ENCODE measurements at regions not wholly inside any gene's neighbourhood (a gene's known extent, or its start where the extent isn't known, plus 50 kb on each side); places are given as distances from the start of the nearest gene placed in this dataset.

DNA sequence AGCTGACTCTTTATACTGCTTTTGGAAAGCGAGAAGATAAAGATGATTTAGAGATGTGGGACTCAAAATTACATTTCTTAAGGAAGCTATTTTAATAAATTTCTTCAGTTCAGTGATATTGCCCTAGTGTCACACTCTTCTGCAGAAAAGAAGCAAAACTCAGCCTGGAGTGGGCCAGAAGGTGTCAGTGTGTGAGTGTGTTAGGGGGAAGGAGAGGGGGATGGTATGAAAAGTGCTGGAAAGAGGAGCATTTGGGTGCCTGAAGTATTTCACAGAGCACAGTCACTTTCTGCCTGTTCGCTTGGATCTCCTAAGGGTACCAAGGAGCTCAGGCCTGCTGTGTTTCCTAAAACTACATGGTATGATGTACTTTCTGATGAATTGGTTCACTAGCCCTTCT is 84.5 kb upstream of the FRY start:
- Histone ChIP-seq H3T11ph (ENCODE audit: low read length) (no peak overlapping the region), H2AK5ac (ENCODE audit: insufficient read length, low read length) (no peak overlapping the region), H3K79me2 (ENCODE audit: insufficient read depth, low read length) (no peaks in the 10 kb centered on the region), H4K8ac (replicated peaks; ENCODE audit: insufficient read length, low read depth, low read length) (no peak overlapping the region), H3K79me1 (ENCODE audit: insufficient read depth, low read depth, low read length, poor library complexity, severe bottlenecking) (no peaks in the 10 kb centered on the region), H3K4me2 (ENCODE audit: insufficient read depth, insufficient read length, low read length) (no peak overlapping the region), H2BK12ac (ENCODE audit: insufficient read length, low read depth, low read length) (no peak overlapping the region), H3K23ac (ENCODE audit: insufficient read length, low read depth, low read length) (no peak overlapping the region), H2BK15ac (ENCODE audit: low read depth, low read length) (no peak overlapping the region), H3K14ac (ENCODE audit: insufficient read depth, low read length) (no peak overlapping the region), H4K5ac (ENCODE audit: insufficient read length, low read depth, low read length) (no peak overlapping the region), H4K20me1 (ENCODE audit: control insufficient read depth, insufficient read depth, insufficient read length) (no peaks in the 10 kb centered on the region), H3K9ac (ENCODE audit: extremely low read depth, insufficient read length, low read length) (no peak overlapping the region), H3K27me3 (ENCODE audit: insufficient read depth, low read length) (no peaks in the 10 kb centered on the region), H2BK20ac (ENCODE audit: low read depth, low read length, poor library complexity, severe bottlenecking) (no peak overlapping the region), H3K18ac (ENCODE audit: insufficient read length, low read depth, low read length) (no peak overlapping the region), H3K27ac (ENCODE audit: insufficient read length, low read depth, low read length) (no peak overlapping the region), H2AFZ (ENCODE audit: low read length) (no peak overlapping the region), H3K4me1 (ENCODE audit: insufficient read depth, low read length) (peaks cover 3% of the 10 kb centered on the region; the same call in 1 of the 2 replicates), H3K4ac (ENCODE audit: low read depth, low read length) (no peak overlapping the region), H3K56ac (ENCODE audit: insufficient read length, low read depth, low read length) (no peak overlapping the region), H2BK120ac (ENCODE audit: low read depth, low read length, poor library complexity, severe bottlenecking) (no peak overlapping the region), H3K23me2 (ENCODE audit: insufficient read length, low read depth, low read length, poor library complexity, severe bottlenecking) (no peaks in the 10 kb centered on the region), H4K91ac (ENCODE audit: insufficient read length, low read depth, low read length) (no peak overlapping the region), H2BK5ac (ENCODE audit: insufficient read length, low read length) (no peak overlapping the region), H3K9me3 (ENCODE audit: control insufficient read depth, low read depth, low read length) (no peaks in the 10 kb centered on the region)
- Mint-ChIP-seq H3K9me3 (no peaks in the 10 kb centered on the region), H3K4me3 (no peak overlapping the region), H3K4me1 (peaks cover 13 to 20% of the 10 kb centered on the region in 2 experiments), H3K27ac (no peak overlapping the region; a peak in 1 of 7 replicates), H3K27me3 (ENCODE audit: low read depth) (no peaks in the 10 kb centered on the region), H3K36me3 (ENCODE audit: insufficient read depth in 1 of 3, low read depth in 3 of 3) (no peaks in the 10 kb centered on the region)
- TF ChIP-seq, protein P1, sequence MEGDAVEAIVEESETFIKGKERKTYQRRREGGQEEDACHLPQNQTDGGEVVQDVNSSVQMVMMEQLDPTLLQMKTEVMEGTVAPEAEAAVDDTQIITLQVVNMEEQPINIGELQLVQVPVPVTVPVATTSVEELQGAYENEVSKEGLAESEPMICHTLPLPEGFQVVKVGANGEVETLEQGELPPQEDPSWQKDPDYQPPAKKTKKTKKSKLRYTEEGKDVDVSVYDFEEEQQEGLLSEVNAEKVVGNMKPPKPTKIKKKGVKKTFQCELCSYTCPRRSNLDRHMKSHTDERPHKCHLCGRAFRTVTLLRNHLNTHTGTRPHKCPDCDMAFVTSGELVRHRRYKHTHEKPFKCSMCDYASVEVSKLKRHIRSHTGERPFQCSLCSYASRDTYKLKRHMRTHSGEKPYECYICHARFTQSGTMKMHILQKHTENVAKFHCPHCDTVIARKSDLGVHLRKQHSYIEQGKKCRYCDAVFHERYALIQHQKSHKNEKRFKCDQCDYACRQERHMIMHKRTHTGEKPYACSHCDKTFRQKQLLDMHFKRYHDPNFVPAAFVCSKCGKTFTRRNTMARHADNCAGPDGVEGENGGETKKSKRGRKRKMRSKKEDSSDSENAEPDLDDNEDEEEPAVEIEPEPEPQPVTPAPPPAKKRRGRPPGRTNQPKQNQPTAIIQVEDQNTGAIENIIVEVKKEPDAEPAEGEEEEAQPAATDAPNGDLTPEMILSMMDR (conservative IDR thresholded peaks at IDR 0.05), result 0 out of 3 replicates have a peak, but pooled peaks have one; percentile 17
- no peak for DNase-seq
- no CpG with 5 or more reads among the region's 2 CpGs for WGBS (ENCODE audit: extremely low coverage, insufficient read length, low lambda C conversion rate)
